ENCODE measurements at regions not wholly inside any gene's neighbourhood (a gene's known extent, or its start where the extent isn't known, plus 50 kb on each side); places are given as distances from the start of the nearest gene placed in this dataset.

GRCh38 chr6:140475086-140475485, 1100.6 kb upstream of the CITED2 start:
- WGBS (ENCODE audit: low lambda C conversion rate, missing lambda C conversion rate) = 98% methylated on average over 2 of the region's 2 CpGs
- DNase-seq (ENCODE audit: low spot score) = no peak
- H3K4me2 ChIP-seq = no peak overlapping the region

GRCh38 chr6:140464720-140465119, 1090.3 kb upstream of the CITED2 start:
- TF ChIP-seq EZH2 (IDR thresholded peaks at IDR 0.05; ENCODE audit: borderline replicate concordance) (no peak), EZH2phosphoT487 (IDR thresholded peaks at IDR 0.05; ENCODE audit: low read depth, severe bottlenecking, unreplicated experiment) (no peak)
- TF ChIP-seq, protein P1, sequence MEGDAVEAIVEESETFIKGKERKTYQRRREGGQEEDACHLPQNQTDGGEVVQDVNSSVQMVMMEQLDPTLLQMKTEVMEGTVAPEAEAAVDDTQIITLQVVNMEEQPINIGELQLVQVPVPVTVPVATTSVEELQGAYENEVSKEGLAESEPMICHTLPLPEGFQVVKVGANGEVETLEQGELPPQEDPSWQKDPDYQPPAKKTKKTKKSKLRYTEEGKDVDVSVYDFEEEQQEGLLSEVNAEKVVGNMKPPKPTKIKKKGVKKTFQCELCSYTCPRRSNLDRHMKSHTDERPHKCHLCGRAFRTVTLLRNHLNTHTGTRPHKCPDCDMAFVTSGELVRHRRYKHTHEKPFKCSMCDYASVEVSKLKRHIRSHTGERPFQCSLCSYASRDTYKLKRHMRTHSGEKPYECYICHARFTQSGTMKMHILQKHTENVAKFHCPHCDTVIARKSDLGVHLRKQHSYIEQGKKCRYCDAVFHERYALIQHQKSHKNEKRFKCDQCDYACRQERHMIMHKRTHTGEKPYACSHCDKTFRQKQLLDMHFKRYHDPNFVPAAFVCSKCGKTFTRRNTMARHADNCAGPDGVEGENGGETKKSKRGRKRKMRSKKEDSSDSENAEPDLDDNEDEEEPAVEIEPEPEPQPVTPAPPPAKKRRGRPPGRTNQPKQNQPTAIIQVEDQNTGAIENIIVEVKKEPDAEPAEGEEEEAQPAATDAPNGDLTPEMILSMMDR (IDR thresholded peaks at IDR 0.05; ENCODE audit: poor library complexity) = no peak
- no peak overlapping the region for H3K4me3 ChIP-seq
- no peaks in the 10 kb centered on the region for H3K9me3 ChIP-seq (ENCODE audit: low read depth)
- H3K27ac ChIP-seq = peak overlapping the region; percentile 11
- no peak overlapping the region for H3K4me2 ChIP-seq
- 83% methylated on average over 3 of the region's 3 CpGs for WGBS (ENCODE audit: low lambda C conversion rate, missing lambda C conversion rate)
- no peaks in the 10 kb centered on the region for H4K20me1 ChIP-seq (ENCODE audit: insufficient read depth, poor library complexity, severe bottlenecking)
- DNase-seq (ENCODE audit: low spot score) = no peak
- H3K36me3 ChIP-seq (replicated peaks; ENCODE audit: insufficient read depth, low read depth) = no peaks in the 10 kb centered on the region
- H3K27me3 ChIP-seq = no peaks in the 10 kb centered on the region
- H2AFZ ChIP-seq = no peak overlapping the region
- H3K79me2 ChIP-seq = no peaks in the 10 kb centered on the region
- peaks cover 19% of the 10 kb centered on the region for H3K4me1 ChIP-seq (ENCODE audit: insufficient read depth)
- H3K9me2 ChIP-seq (replicated peaks; ENCODE audit: insufficient read depth) = no peaks in the 10 kb centered on the region

More at GRCh38 chr6:140475086-140475485, 1100.6 kb upstream of the CITED2 start:
- Histone ChIP-seq H3K9me3 (ENCODE audit: low read depth) (no peaks in the 10 kb centered on the region), H2AFZ (no peak overlapping the region), H3K9me2 (replicated peaks; ENCODE audit: insufficient read depth) (no peaks in the 10 kb centered on the region), H3K36me3 (replicated peaks; ENCODE audit: insufficient read depth, low read depth) (no peaks in the 10 kb centered on the region), H4K20me1 (ENCODE audit: insufficient read depth, poor library complexity, severe bottlenecking) (no peaks in the 10 kb centered on the region), H3K27me3 (no peaks in the 10 kb centered on the region), H3K79me2 (no peaks in the 10 kb centered on the region), H3K4me1 (ENCODE audit: insufficient read depth) (no peaks in the 10 kb centered on the region), H3K4me3 (no peak overlapping the region), H3K27ac (no peak overlapping the region)
- TF ChIP-seq, protein P1 (IDR thresholded peaks at IDR 0.05; ENCODE audit: poor library complexity) = no peak
- TF ChIP-seq EZH2 (IDR thresholded peaks at IDR 0.05; ENCODE audit: borderline replicate concordance) = no peak

GRCh38 chr6:140463312-140463710, 1088.9 kb upstream of the CITED2 start:
- peaks cover 19% of the 10 kb centered on the region for H3K4me1 ChIP-seq (ENCODE audit: insufficient read depth)
- TF ChIP-seq EZH2 (IDR thresholded peaks at IDR 0.05; ENCODE audit: borderline replicate concordance) (no peak), EZH2phosphoT487 (IDR thresholded peaks at IDR 0.05; ENCODE audit: low read depth, severe bottlenecking, unreplicated experiment) (no peak)
- H3K27ac ChIP-seq = peak overlapping the region; percentile 78
- H3K79me2 ChIP-seq = no peaks in the 10 kb centered on the region
- no peaks in the 10 kb centered on the region for H3K9me3 ChIP-seq (ENCODE audit: low read depth)
- DNase-seq (ENCODE audit: low spot score) = no peak
- H3K4me2 ChIP-seq = peak overlapping the region; percentile 23
- peak overlapping the region; percentile 16 for H2AFZ ChIP-seq
- no peaks in the 10 kb centered on the region for H3K27me3 ChIP-seq
- H3K9me2 ChIP-seq (replicated peaks; ENCODE audit: insufficient read depth) = no peaks in the 10 kb centered on the region
- no peaks in the 10 kb centered on the region for H3K36me3 ChIP-seq (replicated peaks; ENCODE audit: insufficient read depth, low read depth)
- WGBS (ENCODE audit: low lambda C conversion rate, missing lambda C conversion rate) = 29% methylated on average over 2 of the region's 2 CpGs
- no peak overlapping the region for H3K4me3 ChIP-seq
- H4K20me1 ChIP-seq (ENCODE audit: insufficient read depth, poor library complexity, severe bottlenecking) = no peaks in the 10 kb centered on the region

GRCh38 chr6:140462453-140463311, 1088.2 kb upstream of the CITED2 start:
- Histone ChIP-seq H2AFZ (peak overlapping the region; percentile 16), H3K36me3 (replicated peaks; ENCODE audit: insufficient read depth, low read depth) (no peaks in the 10 kb centered on the region), H3K9me2 (replicated peaks; ENCODE audit: insufficient read depth) (no peaks in the 10 kb centered on the region), H3K27me3 (no peaks in the 10 kb centered on the region), H3K4me3 (no peak overlapping the region), H3K79me2 (no peaks in the 10 kb centered on the region), H3K4me2 (peak overlapping the region; percentile 23), H3K27ac (peak overlapping the region; percentile 78), H3K4me1 (ENCODE audit: insufficient read depth) (peaks cover 19% of the 10 kb centered on the region), H4K20me1 (ENCODE audit: insufficient read depth, poor library complexity, severe bottlenecking) (no peaks in the 10 kb centered on the region), H3K9me3 (ENCODE audit: low read depth) (no peaks in the 10 kb centered on the region)
- WGBS (ENCODE audit: low lambda C conversion rate, missing lambda C conversion rate) = 33% methylated on average over 3 of the region's 3 CpGs
- no peak for TF ChIP-seq EZH2phosphoT487 (IDR thresholded peaks at IDR 0.05; ENCODE audit: low read depth, severe bottlenecking, unreplicated experiment)
- no peak for TF ChIP-seq EZH2 (IDR thresholded peaks at IDR 0.05; ENCODE audit: borderline replicate concordance)
- TF ChIP-seq, protein P1 (IDR thresholded peaks at IDR 0.05; ENCODE audit: poor library complexity) = no peak
- peak; percentile 48 for DNase-seq (ENCODE audit: low spot score)

All from hepatocyte (in vitro differentiated cells).